Lung (tissue), 12 donors: ENCODE measurements at regions not wholly inside any gene's neighbourhood (a gene's known extent, or its start where the extent isn't known, plus 50 kb on each side); places are given as distances from the start of the nearest gene placed in this dataset. TPM values are rescaled to one million over a fixed set of nuclear protein-coding genes. Genes with fewer than 3 reads are reported as not detected.

ENCODE experiments used
- ATAC-seq: fragments of 200-7000 bp; cut with Tn5 transposase; one replicate; pipeline ENCODE4 v1.9.1; 2020; ENCODE audit warnings: moderate number of reproducible peaks; ENCODE audit not compliant: insufficient read depth, low FRiP score
- DNase-seq, 3 donors: peaks; one replicate each; pipeline ENCODE4 v3.0.0-alpha.2; 2013 to 2017
- H3K27ac ChIP-seq, 2 donors: one replicate each; pipeline ENCODE4 v1.5.1; 2013; ENCODE audit warnings: mild to moderate bottlenecking in 2 of 2, moderate library complexity in 2 of 2, control low read depth in 1 of 2, inconsistent platforms in 1 of 2, low read depth in 1 of 2, low read length in 1 of 2
- H3K27me3 ChIP-seq, 3 donors: one replicate each; pipeline ENCODE4 v1.5.1; 2013; ENCODE audit warnings: low read length in 2 of 3; ENCODE audit not compliant: control insufficient read depth in 3 of 3, insufficient read depth in 3 of 3
- H3K36me3 ChIP-seq, 4 donors: one replicate each; pipeline ENCODE4 v1.5.1; 2013; ENCODE audit warnings: low read length in 4 of 4, mild to moderate bottlenecking in 1 of 4, moderate library complexity in 1 of 4; ENCODE audit not compliant: control insufficient read depth in 4 of 4, insufficient read depth in 4 of 4
- H3K4me1 ChIP-seq, 5 donors: one replicate each; pipeline ENCODE4 v1.5.1; 2013; ENCODE audit warnings: low read length in 5 of 5, mild to moderate bottlenecking in 2 of 5, moderate library complexity in 1 of 5; ENCODE audit not compliant: control insufficient read depth in 5 of 5, insufficient read depth in 5 of 5
- H3K4me3 ChIP-seq: one replicate; pipeline ENCODE4 v1.5.1; 2013; ENCODE audit warnings: mild to moderate bottlenecking, control low read depth, moderate library complexity
- H3K9ac ChIP-seq, 2 donors: one replicate each; pipeline ENCODE4 v1.5.1; 2013; ENCODE audit warnings: low read length in 2 of 2, control low read depth in 1 of 2; ENCODE audit not compliant: insufficient read depth in 1 of 2
- H3K9me3 ChIP-seq, 4 donors: one replicate each; pipeline ENCODE4 v1.5.1; 2013; ENCODE audit warnings: low read length in 3 of 4, mild to moderate bottlenecking in 1 of 4, moderate library complexity in 1 of 4; ENCODE audit not compliant: control insufficient read depth in 4 of 4, insufficient read depth in 3 of 4
- whole genome bisulfite sequencing, 2 donors: extraction: QIAGEN DNeasy Blood & Tissue Kit; methylation state at CpG; one replicate each; pipeline ENCODE4 v1.1.7; 2013; 5-methylcytosine and 5-hydroxymethylcytosine counted together
- small RNA-seq: library from RNA; depleted of rRNA; stranded (forward); fragments of <200 nt; gene quantifications from one replicate; pipeline ENCODE3, GENCODE V24; 2014; ENCODE audit warnings: low replicate concordance
- TF ChIP-seq, protein P1 (sequence below): IDR thresholded peaks from 2 replicates; pipeline ENCODE4 v1.5.1; 2012; ENCODE audit warnings: mild to moderate bottlenecking; ENCODE audit errors: control extremely low read depth, extremely low read depth
- donor health status: control.
- donor health status: control.
- donor health status: Bipolar disorder and iron deficiency.
- donor health status: healthy.
- donor health status: DM: yes; HTN: yes; CAD: no.

DNA sequence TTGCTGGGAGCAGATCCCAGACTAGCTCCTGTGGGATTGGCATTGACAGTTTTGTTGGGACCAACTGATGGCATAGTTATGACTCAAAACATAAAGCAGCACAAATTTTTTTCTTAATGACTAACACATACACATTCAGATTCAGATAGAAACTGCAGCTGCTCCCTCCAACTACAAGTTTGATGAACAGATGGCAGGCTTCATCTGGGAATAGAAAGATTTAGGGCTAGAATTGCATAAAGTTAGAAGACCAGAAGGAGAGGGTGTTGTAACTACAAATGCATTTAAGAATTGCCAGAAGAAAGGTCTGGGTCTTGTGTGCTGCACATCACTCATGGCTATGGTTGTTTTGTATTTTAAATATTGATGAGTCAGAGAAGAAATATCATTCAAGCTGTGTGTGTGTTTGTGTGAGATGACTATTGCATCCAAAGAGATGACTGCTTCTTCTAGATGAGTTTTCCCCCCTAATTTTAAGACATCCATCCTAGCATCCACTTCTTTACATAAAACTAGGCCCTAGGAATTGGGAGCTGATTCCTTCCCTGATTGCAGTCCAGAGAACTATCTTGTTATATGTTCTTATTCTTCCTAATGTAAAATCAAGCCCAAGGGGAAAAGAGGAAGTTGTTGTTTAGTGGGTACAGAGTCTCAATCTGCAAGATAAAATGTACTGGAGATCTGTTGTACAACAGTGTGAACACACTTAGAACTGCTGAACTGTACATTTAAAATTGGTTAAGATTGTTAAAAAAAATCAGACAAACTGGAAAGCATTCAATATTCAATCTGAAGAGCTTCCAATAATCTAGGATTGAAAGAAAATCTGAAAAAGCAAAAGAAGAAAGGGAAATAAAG lies 175.1 kb downstream of the PARM1 start:
- ATAC-seq (no peak), DNase-seq (no peak)
- Histone ChIP-seq H3K4me1 (no peaks in the 10 kb centered on the region), H3K36me3 (no peaks in the 10 kb centered on the region), H3K27ac (no peak overlapping the region), H3K4me3 (no peak overlapping the region), H3K9ac (no peak overlapping the region), H3K9me3 (no peaks in the 10 kb centered on the region), H3K27me3 (peaks cover 0 to 3% (median 0%) of the 10 kb centered on the region in 3 donors)
- TF ChIP-seq, protein P1, sequence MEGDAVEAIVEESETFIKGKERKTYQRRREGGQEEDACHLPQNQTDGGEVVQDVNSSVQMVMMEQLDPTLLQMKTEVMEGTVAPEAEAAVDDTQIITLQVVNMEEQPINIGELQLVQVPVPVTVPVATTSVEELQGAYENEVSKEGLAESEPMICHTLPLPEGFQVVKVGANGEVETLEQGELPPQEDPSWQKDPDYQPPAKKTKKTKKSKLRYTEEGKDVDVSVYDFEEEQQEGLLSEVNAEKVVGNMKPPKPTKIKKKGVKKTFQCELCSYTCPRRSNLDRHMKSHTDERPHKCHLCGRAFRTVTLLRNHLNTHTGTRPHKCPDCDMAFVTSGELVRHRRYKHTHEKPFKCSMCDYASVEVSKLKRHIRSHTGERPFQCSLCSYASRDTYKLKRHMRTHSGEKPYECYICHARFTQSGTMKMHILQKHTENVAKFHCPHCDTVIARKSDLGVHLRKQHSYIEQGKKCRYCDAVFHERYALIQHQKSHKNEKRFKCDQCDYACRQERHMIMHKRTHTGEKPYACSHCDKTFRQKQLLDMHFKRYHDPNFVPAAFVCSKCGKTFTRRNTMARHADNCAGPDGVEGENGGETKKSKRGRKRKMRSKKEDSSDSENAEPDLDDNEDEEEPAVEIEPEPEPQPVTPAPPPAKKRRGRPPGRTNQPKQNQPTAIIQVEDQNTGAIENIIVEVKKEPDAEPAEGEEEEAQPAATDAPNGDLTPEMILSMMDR: no peak

DNA sequence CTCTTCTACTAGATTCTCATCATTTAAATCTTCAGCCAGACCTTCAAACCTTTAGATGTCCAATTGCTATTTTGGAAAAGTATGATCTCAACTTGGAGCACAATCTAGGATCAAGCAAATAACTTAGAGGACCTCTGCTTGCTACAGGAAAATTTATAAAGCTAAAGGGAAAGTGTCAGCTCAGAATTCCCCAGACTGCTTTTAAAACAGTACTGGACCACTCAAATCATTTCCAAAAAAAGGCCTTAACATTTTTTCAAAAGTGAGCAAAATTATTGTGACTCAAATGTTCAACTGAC lies 169.8 kb downstream of the PARM1 start:
- DNase-seq (no peak), ATAC-seq (no peak)
- Histone ChIP-seq H3K36me3 (no peaks in the 10 kb centered on the region), H3K9me3 (peaks cover 0 to 2% (median 0%) of the 10 kb centered on the region in 4 donors), H3K9ac (no peak overlapping the region), H3K4me3 (no peak overlapping the region), H3K27ac (no peak overlapping the region), H3K27me3 (peaks cover 0 to 3% (median 0%) of the 10 kb centered on the region in 3 donors), H3K4me1 (no peaks in the 10 kb centered on the region)
- TF ChIP-seq, protein P1: no peak

DNA sequence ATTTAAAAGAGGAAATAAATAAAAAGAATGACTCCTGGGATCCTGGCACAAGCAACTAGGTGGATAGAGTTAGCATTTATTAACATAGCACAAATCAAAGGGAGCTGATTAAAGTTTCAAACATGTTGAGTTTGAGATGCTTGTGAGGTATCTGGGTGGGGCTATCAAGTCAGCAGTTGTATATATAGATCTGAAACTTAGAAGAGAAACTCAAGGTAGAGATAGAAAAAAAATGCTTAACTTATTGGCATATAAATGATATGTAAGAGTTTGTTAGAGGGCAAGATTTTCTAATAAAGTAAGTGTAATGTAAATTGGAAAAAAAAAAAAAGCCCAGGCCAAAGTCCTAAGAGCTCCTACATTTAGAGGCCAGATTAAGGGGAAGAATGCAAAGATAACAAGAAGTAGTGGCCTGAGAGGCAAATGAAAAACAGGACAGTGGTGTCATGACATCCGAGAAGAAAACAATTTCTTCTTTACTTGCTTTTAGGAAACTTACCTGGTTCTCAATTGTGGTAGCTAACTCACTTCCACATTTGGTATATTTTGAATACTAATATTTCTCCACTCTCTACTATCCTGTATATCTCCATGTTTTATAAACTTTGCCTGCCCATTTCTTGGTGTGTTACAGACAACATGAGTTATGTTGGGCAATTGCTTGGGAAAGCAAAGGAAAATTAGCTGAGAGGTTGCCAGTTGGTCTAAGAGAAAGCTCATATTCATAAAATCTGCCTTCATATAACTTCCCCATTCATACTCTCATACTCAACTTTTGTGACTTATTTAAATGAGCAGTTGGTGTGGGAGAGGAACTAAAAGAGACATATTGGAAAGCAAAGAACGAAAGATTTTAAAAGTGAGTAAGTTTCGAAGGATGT lies 169.2 kb downstream of the PARM1 start:
- 52 to 97% methylated on average over 3 of the region's 3 CpGs for whole genome bisulfite sequencing, 2 donors
- ATAC-seq: no peak
- Histone ChIP-seq H3K4me1 (no peaks in the 10 kb centered on the region), H3K9ac (no peak overlapping the region), H3K27me3 (peaks cover 0 to 3% (median 0%) of the 10 kb centered on the region in 3 donors), H3K4me3 (no peak overlapping the region), H3K9me3 (peaks cover 0 to 2% (median 0%) of the 10 kb centered on the region in 4 donors), H3K36me3 (no peaks in the 10 kb centered on the region), H3K27ac (no peak overlapping the region)
- TF ChIP-seq, protein P1: no peak
- no peak for DNase-seq

Small RNAs in the stretch of these regions (small RNA-seq; reads per million reads assigned to genes)
- not detected for gene AC093870.1
